DMS53 treated with DMSO at 0.1 percent for 48 hours (cell line): ENCODE measurements at regions not wholly inside any gene's neighbourhood (a gene's known extent, or its start where the extent isn't known, plus 50 kb on each side); places are given as distances from the start of the nearest gene placed in this dataset.

Experiments
- DNase-seq: peaks from one replicate; lab custom pipeline; 2025; ENCODE audit not compliant: unreplicated experiment; lab: John Stamatoyannopoulos, UW

GRCh38 chr2:18096836-18097405 is 218.5 kb downstream of the KCNS3 start:
- DNase-seq, result no peak

DNA sequence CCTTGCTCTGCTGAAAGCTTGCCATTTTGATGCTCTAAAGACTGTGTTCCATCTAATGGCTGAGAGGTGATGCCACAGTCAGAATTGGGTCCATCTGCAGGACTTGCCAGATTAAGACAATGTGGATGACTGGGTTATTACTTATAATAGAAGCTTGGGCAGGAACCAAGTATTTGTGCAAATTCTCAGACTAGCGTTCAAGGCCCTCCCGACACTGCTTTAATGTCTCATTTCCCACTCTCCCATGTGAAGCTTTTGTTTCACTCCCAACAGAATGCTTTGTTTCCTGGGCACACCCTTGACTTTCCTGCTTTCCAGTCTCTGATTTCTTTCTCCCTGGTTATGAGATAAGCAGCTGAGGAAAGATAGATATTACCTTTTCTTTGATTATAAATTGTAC is 215.8 kb downstream of the KCNS3 start:
- DNase-seq, result no peak

DNA sequence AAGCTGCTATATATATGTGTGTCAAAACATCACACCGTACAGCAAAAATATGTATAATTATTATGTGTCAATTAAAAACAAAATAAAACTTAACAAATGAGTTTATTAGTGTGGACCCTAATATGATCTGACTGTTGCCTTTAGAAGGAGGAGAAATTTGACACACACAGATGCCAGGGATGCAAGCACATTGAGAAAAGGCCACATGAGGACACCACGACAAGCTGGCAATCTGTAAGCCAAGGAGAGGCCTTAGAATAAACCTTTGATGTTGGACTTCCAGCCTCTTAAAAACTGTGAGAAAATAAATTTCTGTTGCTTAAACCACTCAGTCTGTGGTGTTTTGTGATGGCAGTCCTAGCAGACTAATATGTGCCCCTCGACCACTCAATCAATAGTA is 214.7 kb downstream of the KCNS3 start:
- no peak for DNase-seq

DNA sequence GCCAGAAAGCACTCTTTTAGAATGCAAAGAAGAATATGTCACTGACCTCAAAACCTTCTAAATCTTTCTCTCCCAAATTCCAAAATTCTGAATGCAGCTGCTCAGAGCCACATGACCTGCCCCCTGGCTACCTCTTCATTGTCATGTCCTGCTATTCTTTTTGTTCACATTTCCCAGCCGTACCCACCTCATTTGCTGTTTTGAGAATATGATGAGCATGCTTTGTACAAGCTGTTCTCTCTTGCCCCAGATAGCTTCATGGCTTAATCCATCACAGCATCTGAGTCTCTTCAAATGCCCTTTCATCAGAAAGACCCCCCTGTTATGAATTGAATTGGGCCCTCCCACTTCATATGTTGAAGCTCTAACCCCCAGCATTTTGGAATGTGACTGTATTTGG is 214.3 kb downstream of the KCNS3 start:
- no peak for DNase-seq

- no peak for DNase-seq
Measured at GRCh38 chr2:18085593-18085992, 207.1 kb downstream of the KCNS3 start.

- no peak for DNase-seq
Measured at GRCh38 chr2:18084376-18084775, 205.9 kb downstream of the KCNS3 start.

GRCh38 chr2:18083806-18084205 is 205.3 kb downstream of the KCNS3 start:
- DNase-seq, result no peak

- DNase-seq, result no peak
Measured at GRCh38 chr2:18078216-18078615, 199.7 kb downstream of the KCNS3 start.

DNA sequence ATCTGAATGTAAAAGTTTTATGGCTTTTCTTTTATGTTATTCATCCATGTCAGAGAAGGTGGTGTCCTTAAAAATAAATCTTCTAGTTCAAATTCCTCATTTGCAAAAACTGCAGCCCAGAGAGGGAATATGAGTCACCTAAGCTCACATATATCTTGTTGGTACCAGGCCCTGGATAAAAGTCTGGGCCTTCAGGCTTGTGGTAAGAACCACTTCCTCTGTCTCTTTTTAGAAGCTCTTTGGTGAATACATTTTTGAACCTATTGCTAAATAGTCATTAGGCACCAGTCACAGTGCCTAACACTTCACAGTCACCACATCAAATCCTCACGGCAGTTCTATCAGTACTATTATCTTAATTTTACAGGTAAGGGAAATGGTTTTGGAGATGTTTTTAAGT is 199.2 kb downstream of the KCNS3 start:
- DNase-seq, result no peak

- DNase-seq, result no peak
Measured at GRCh38 chr2:18077231-18077630, 198.8 kb downstream of the KCNS3 start.

GRCh38 chr2:18074476-18074875 is 196.0 kb downstream of the KCNS3 start:
- DNase-seq, result no peak

GRCh38 chr2:18073601-18074000 is 195.1 kb downstream of the KCNS3 start:
- no peak for DNase-seq

DNA sequence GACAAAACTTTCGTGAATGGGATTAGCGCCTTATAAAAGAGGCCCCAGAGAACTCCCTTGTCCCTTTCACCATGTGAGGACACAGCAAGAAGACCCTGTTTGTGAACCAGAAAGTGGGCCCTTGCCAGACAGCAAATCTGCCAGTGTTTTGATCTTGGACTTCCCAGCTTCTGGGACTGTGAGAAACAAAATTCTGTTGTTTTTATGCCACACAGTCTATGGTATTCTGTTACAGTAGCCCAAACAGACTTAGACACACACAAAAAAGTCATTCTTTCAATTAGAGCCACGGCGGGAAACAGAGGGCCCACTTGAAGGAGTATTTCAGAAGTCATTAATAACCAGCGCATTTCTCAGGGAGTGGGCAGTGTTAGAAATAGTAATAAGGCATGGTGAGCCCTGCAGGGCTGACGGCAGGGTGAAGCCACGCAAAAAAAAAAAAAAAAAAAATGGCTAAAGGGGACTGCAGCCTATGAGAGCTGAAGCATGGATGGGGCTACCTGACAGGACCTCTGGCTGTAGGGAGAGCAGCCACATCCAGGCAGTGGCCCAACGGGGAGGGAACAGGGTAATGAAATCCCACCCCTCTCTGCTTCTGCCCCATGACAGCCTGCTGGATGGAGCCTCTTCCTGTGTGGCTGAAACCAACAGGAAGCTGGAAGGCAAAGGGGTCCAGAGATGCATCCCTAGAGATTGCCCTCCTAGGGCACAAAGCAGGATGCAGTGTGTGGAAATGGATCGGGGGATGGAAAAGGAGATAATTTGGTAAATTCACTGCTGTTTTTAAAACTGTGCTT is 189.3 kb downstream of the KCNS3 start:
- no peak for DNase-seq

- no peak for DNase-seq
Measured at GRCh38 chr2:18066894-18067293, 188.4 kb downstream of the KCNS3 start.

DNA sequence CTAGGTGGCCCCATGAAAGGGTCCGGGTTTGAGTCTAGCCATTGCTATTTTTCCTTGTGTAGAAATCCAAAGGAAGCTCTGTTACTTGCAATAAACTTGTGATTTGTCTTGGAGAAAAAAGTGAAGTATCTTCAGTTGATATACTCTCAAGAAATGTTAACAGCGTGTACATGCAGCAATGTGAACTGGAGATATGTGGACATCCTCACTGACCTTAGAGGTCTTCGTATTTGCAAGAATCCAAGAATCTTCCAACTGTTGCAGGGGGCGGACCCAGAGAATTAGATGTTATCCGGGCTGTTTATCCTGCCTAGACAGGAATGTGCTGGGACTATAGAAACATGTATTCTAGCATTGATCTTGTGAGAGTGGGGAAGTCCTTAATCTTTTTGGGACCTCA is 187.6 kb downstream of the KCNS3 start:
- no peak for DNase-seq

DNA sequence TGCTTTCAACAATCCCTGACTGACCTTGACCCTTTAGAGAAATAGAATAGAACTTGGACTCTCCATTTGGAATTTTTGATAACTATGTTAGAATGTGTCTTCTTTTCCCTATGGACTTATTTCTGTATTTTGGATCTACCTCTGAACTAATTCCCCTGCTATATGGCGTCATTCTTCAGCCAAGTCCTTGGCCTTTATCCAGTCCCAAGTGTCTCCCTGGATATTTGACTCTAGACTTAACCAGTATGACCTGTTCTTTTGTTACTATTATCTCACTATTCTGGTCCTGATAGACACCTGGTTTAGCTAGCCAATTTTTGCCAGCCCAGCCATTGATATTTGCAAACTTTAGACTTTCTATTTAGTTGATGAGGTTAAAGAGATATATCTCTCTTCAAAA is 186.8 kb downstream of the KCNS3 start:
- DNase-seq, result no peak

DNA sequence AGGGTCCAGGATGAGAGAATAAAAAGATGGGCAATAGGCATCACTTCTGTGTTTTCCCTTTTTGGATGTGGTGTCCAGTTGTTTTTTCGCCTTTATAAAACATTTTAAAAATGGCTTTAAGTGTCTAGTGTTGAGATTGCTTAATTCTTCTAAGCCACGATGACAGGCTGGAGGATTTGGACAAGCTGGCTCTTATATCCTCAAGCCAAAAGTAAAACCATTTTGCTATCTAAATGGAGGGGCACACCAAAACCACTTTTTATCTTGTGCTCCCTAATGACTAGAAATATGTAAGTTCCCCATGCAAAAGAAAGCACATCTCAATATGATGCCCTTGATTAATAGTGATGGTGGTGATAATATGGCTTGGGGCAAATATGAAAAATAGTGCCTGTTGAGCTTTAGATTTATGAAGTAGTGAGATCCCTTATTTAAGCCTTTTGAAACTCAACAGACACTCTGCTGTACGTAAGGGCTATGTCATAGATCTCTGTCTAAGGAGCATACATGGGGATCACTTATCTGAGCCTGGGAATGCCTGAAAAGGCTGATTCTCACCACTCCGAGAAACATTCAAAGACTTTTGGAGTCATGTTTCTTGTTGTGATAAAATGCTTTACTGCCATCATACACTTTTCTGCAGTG is 185.5 kb downstream of the KCNS3 start:
- DNase-seq, result no peak

DNA sequence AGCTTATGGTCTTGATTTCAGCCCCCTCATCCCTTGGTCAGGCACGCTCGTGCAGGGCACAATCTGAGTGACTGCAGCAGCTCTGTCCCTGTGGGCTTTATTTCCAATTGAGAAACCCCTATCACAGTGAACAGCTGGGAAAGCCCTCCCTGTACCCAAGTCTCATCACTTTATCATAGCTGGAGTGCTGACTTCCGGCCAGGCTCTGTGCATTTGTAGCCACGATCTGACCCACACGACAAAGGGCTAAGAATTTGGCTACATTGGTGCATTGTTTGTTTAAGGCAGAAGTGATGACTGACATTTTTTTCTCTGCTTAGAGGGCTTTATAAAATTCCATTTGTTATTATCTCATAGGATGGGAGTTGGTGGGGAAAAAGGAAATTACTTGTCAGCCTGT is 184.4 kb downstream of the KCNS3 start:
- DNase-seq, result no peak

- DNase-seq, result no peak
Measured at GRCh38 chr2:18061717-18062116, 183.2 kb downstream of the KCNS3 start.

GRCh38 chr2:18057657-18058056 is 179.2 kb downstream of the KCNS3 start:
- no peak for DNase-seq

- no peak for DNase-seq
Measured at GRCh38 chr2:18055290-18055689, 176.8 kb downstream of the KCNS3 start.

DNA sequence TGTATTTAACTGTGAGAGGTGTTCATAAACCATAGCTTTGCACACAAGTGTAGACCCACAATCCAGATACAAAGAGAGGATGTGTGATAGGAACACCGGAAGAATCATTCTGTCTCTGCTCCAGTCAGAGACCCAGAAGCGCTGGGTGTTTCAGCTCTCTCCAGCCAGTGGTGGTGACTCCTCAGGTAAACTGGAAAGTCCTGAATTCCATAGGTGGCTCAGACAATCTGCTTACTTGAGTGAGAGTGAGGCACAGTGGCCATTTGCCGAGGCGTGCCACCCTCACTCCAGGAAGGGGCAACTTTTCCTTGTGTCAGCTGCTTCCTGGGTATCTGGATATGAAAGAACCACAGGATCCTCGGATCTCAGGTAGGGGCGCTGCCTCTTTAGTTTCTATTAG is 171.5 kb downstream of the KCNS3 start:
- no peak for DNase-seq
